H1 (cell line): ENCODE measurements at regions not wholly inside any gene's neighbourhood (a gene's known extent, or its start where the extent isn't known, plus 50 kb on each side); places are given as distances from the start of the nearest gene placed in this dataset.

ENCODE experiments used
- CTCF ChIA-PET: fragments of 300-600 bp; sonication (Branson Sonifier 250); formaldehyde crosslinking; loops from one replicate; lab custom pipeline; 2021; ENCODE audit not compliant: partially characterized antibody; lab: Charles Lee
- POLR2A ChIA-PET: fragments of 300-600 bp; sonication (Branson Sonifier 250); formaldehyde crosslinking; loops from one replicate; lab custom pipeline; 2021; ENCODE audit warnings: inconsistent platforms; ENCODE audit not compliant: partially characterized antibody; lab: Charles Lee
- DNase-seq, 2 experiments: peaks; one replicate each; pipeline versions ENCODE4 v3.0.0 to v3.0.0-alpha.2; 2010 to 2022; ENCODE audit warnings: low spot score in 2 of 2, low read depth in 1 of 2, mixed read lengths in 1 of 2
- FAIRE-seq: peaks from 2 replicates; lab custom pipeline; 2011; peaks lifted over from hg19 to GRCh38; lab: Jason Lieb, UNC
- H2AFZ ChIP-seq: 2 replicates; pipeline ENCODE4 v1.8.1; 2012; ENCODE audit warnings: low read length, inconsistent platforms
- H2AK5ac ChIP-seq: 2 replicates; pipeline ENCODE4 v1.6.1; 2013; ENCODE audit warnings: low read depth, low read length
- H2BK120ac ChIP-seq: replicated peaks from 2 replicates; pipeline ENCODE3; 2013; ENCODE audit warnings: low read depth, low read length, inconsistent platforms
- H2BK12ac ChIP-seq: 2 replicates; pipeline ENCODE4 v1.6.1; 2013; ENCODE audit warnings: low read depth, low read length
- H2BK15ac ChIP-seq: 2 replicates; pipeline ENCODE4 v1.6.1; 2013; ENCODE audit warnings: low read length
- H2BK20ac ChIP-seq: 2 replicates; pipeline ENCODE4 v1.6.1; 2013; ENCODE audit warnings: low read length
- H2BK5ac ChIP-seq: 2 replicates; pipeline ENCODE4 v1.6.1; 2013; ENCODE audit warnings: low read depth, low read length
- H3K14ac ChIP-seq: 2 replicates; pipeline ENCODE4 v1.6.1; 2013; ENCODE audit warnings: inconsistent platforms; ENCODE audit not compliant: insufficient read length
- H3K18ac ChIP-seq: 2 replicates; pipeline ENCODE4 v1.6.1; 2013; ENCODE audit warnings: low read length; ENCODE audit errors: extremely low read depth
- H3K23ac ChIP-seq: 2 replicates; pipeline ENCODE4 v1.6.1; 2013; ENCODE audit warnings: inconsistent platforms; ENCODE audit not compliant: insufficient read length
- H3K23me2 ChIP-seq: 2 replicates; pipeline ENCODE4 v1.6.1; 2013; ENCODE audit warnings: low read depth, low read length
- H3K27ac ChIP-seq: 2 replicates; pipeline ENCODE4 v1.6.1; 2011; ENCODE audit warnings: low read depth, low read length, inconsistent platforms
- H3K27me3 ChIP-seq, 4 experiments: replicated peaks in 1 of 4; 1 replicate in 1 of 4; 2 replicates in 3 of 4; pipeline versions ENCODE4 v1.6.1 to v1.8.1; 2011 to 2013; ENCODE audit warnings: low read length in 3 of 4, mild to moderate bottlenecking in 3 of 4, inconsistent platforms in 2 of 4, mixed read lengths in 2 of 4, moderate library complexity in 1 of 4; ENCODE audit not compliant: control insufficient read depth in 3 of 4, insufficient read depth in 3 of 4; ENCODE audit errors: extremely low read depth in 1 of 4
- H3K36me3 ChIP-seq, 4 experiments: 2 replicates each; pipeline versions ENCODE4 v1.6.1 to v1.8.1; 2011 to 2013; ENCODE audit warnings: mild to moderate bottlenecking in 4 of 4, low read length in 3 of 4, moderate library complexity in 2 of 4, control low read depth in 1 of 4, inconsistent platforms in 1 of 4; ENCODE audit not compliant: insufficient read depth in 4 of 4, control insufficient read depth in 2 of 4
- H3K4ac ChIP-seq: replicated peaks from 2 replicates; pipeline ENCODE3; 2013; ENCODE audit warnings: low read length, low read depth, mixed read lengths, inconsistent platforms; ENCODE audit not compliant: insufficient read length
- H3K4me1 ChIP-seq, 4 experiments: replicated peaks in 1 of 4; 1 replicate in 1 of 4; 2 replicates in 3 of 4; pipeline versions ENCODE4 v1.6.1 to v1.8.1; 2011 to 2013; ENCODE audit warnings: low read length in 3 of 4, inconsistent platforms in 2 of 4, mixed read lengths in 1 of 4; ENCODE audit not compliant: insufficient read depth in 4 of 4, control insufficient read depth in 3 of 4
- H3K4me2 ChIP-seq, 2 experiments: 2 replicates each; pipeline versions ENCODE4 v1.6.1 to v1.8.1; 2011 to 2013; ENCODE audit warnings: low read depth in 2 of 2, low read length in 2 of 2, control low read depth in 1 of 2, inconsistent platforms in 1 of 2, mild to moderate bottlenecking in 1 of 2; ENCODE audit not compliant: insufficient read depth in 1 of 2
- H3K4me3 ChIP-seq, 4 experiments: fragments of 200-600, 300-600 bp in 1 of 4; sonication (generic), shearing (Covaris generic), sonication (Bioruptor Twin) in 1 of 4; 2 replicates each; pipeline versions ENCODE4 v1.5.1 to v1.8.1; 2011 to 2016; ENCODE audit warnings: low read length in 4 of 4, low read depth in 3 of 4, control low read depth in 2 of 4, inconsistent platforms in 2 of 4, mild to moderate bottlenecking in 2 of 4, mixed read lengths in 1 of 4, moderate library complexity in 1 of 4; ENCODE audit not compliant: insufficient read depth in 2 of 4; ENCODE audit errors: extremely low read depth in 1 of 4
- H3K56ac ChIP-seq: replicated peaks from 2 replicates; pipeline ENCODE3; 2013; ENCODE audit warnings: low read depth, mild to moderate bottlenecking, mixed read lengths, low read length, inconsistent platforms; ENCODE audit not compliant: insufficient read length
- H3K79me1 ChIP-seq: 2 replicates; pipeline ENCODE4 v1.6.1; 2013; ENCODE audit warnings: low read depth, low read length, control low read depth
- H3K79me2 ChIP-seq, 2 experiments: 2 replicates each; pipeline versions ENCODE4 v1.6.1 to v1.8.1; 2012 to 2013; ENCODE audit warnings: low read length in 2 of 2, mild to moderate bottlenecking in 2 of 2, inconsistent platforms in 1 of 2; ENCODE audit not compliant: insufficient read depth in 2 of 2, control insufficient read depth in 1 of 2
- H3K9ac ChIP-seq, 4 experiments: replicated peaks in 1 of 4; 1 replicate in 1 of 4; 2 replicates in 3 of 4; pipeline versions ENCODE4 v1.6.1 to v1.8.1; 2011 to 2013; ENCODE audit warnings: low read depth in 3 of 4, low read length in 3 of 4, control low read depth in 2 of 4, mild to moderate bottlenecking in 2 of 4, moderate library complexity in 2 of 4, inconsistent platforms in 1 of 4; ENCODE audit errors: extremely low read depth in 1 of 4
- H3K9me3 ChIP-seq, 2 experiments: 2 replicates each; pipeline versions ENCODE4 v1.6.1 to v1.8.1; 2012 to 2013; ENCODE audit warnings: mild to moderate bottlenecking in 2 of 2, moderate library complexity in 2 of 2, control low read depth in 1 of 2, inconsistent platforms in 1 of 2, low read depth in 1 of 2, low read length in 1 of 2, mixed read lengths in 1 of 2; ENCODE audit not compliant: insufficient read depth in 2 of 2
- H4K20me1 ChIP-seq, 2 experiments: replicated peaks in 1 of 2; 2 replicates each; pipeline versions ENCODE3 to v1.8.1; 2011 to 2013; ENCODE audit warnings: inconsistent platforms in 2 of 2, low read length in 2 of 2, mild to moderate bottlenecking in 1 of 2; ENCODE audit not compliant: insufficient read depth in 2 of 2, control insufficient read depth in 1 of 2
- H4K5ac ChIP-seq: 2 replicates; pipeline ENCODE4 v1.6.1; 2013; ENCODE audit warnings: low read length, low read depth, mixed read lengths, inconsistent platforms; ENCODE audit not compliant: insufficient read length
- H4K8ac ChIP-seq: 2 replicates; pipeline ENCODE4 v1.8.0; 2013; ENCODE audit warnings: mild to moderate bottlenecking, moderate library complexity, low read length, inconsistent platforms; ENCODE audit not compliant: insufficient read depth; ENCODE audit errors: extremely low read depth
- H4K91ac ChIP-seq: replicated peaks from 2 replicates; pipeline ENCODE3; 2013; ENCODE audit warnings: low read length, mixed read lengths, inconsistent platforms; ENCODE audit not compliant: insufficient read length
- CBX8 ChIP-seq: fragments of 300-800, 300-1000 bp; sonication (generic); IDR thresholded peaks from 2 replicates; pipeline ENCODE4 v1.7.1; 2016; ENCODE audit warnings: low read depth, low read length, borderline replicate concordance
- CHD1 ChIP-seq: IDR thresholded peaks from 2 replicates; pipeline ENCODE4 v1.6.1; 2012; ENCODE audit warnings: low read depth, low read length, improper control_type of control experiment
- CHD2 ChIP-seq: IDR thresholded peaks from 2 replicates; pipeline ENCODE4 v1.6.1; 2012; ENCODE audit warnings: low read length, improper control_type of control experiment
- HDAC2 ChIP-seq, 2 experiments: fragments of 300-600 bp in 1 of 2; sonication (generic) in 1 of 2; IDR thresholded peaks; 2 replicates each; pipeline ENCODE4 v1.6.1; 2011 to 2012; ENCODE audit warnings: low read depth in 2 of 2, low read length in 2 of 2, mild to moderate bottlenecking in 2 of 2, moderate library complexity in 2 of 2, borderline replicate concordance in 1 of 2, inconsistent platforms in 1 of 2
- NANOG ChIP-seq: IDR thresholded peaks from 2 replicates; pipeline ENCODE4 v1.6.1; 2011; ENCODE audit warnings: low read length, low read depth, mild to moderate bottlenecking, inconsistent platforms; ENCODE audit not compliant: insufficient read depth, poor library complexity, severe bottlenecking
- POLR2A ChIP-seq, 2 experiments: IDR thresholded peaks; 1 replicate in 1 of 2; 2 replicates in 1 of 2; pipeline ENCODE4 v1.6.1; 2011; ENCODE audit warnings: low read depth in 2 of 2, low read length in 2 of 2, mild to moderate bottlenecking in 2 of 2; ENCODE audit errors: control extremely low read depth in 1 of 2
- SIN3A ChIP-seq, 2 experiments: IDR thresholded peaks in 1 of 2; conservative IDR thresholded peaks in 1 of 2; 2 replicates each; pipeline ENCODE4 v1.6.1; 2011 to 2012; ENCODE audit warnings: low read length in 2 of 2, improper control_type of control experiment in 1 of 2, low read depth in 1 of 2, mild to moderate bottlenecking in 1 of 2
- SIX5 ChIP-seq: IDR thresholded peaks from 2 replicates; pipeline ENCODE4 v1.6.1; 2011; ENCODE audit warnings: mild to moderate bottlenecking, low read depth, low read length
- SUZ12 ChIP-seq: fragments of 200-600 bp; sonication (generic); IDR thresholded peaks from 2 replicates; pipeline ENCODE4 v1.6.1; 2012; ENCODE audit warnings: mild to moderate bottlenecking, inconsistent platforms, low read length, moderate library complexity, mixed read lengths
- TBP ChIP-seq: IDR thresholded peaks from 2 replicates; pipeline ENCODE4 v1.6.1; 2011; ENCODE audit warnings: low read depth, low read length, improper control_type of control experiment
- WGBS, 2 experiments: shearing (Covaris generic) in 1 of 2; methylation state at CpG; one replicate each; pipeline versions ENCODE4 v1.1.6 to v1.1.7; 2013 to 2015; ENCODE audit warnings: low lambda C conversion rate in 2 of 2, mixed read lengths in 2 of 2, inconsistent platforms in 1 of 2, low coverage in 1 of 2, missing lambda C conversion rate in 1 of 2; ENCODE audit not compliant: insufficient replicate concordance in 2 of 2, insufficient coverage in 1 of 2, insufficient read length in 1 of 2; ENCODE audit errors: extremely low coverage in 1 of 2, missing lambda C conversion rate in 1 of 2; 5-methylcytosine and 5-hydroxymethylcytosine counted together

DNA sequence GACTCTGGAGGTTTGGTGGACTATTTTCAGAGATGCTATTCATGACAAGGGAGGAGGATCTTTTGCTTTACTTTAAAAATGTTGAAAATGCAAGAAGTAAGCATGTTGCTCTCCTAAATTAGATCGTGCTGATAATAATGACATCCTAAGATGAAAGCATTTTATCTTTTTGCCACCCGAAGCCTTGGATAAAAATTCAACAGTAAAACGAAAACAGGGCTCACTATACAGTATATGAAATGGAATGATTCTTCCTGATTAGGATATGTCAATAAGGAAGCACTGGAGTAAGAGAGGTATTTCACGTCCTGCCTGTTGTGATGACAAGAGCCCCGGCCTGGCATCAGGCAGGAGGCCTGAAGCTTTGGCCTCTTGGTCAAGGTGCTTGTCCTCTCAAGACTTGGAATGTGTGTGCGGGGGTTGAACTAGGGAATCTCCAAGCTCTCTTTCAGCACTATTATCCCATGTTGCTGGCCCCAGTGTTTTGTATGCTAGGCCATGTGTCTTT lies 306.0 kb downstream of the MTX2 start:
- Histone ChIP-seq H3K79me1 (no peaks in the 10 kb centered on the region), H3K14ac (no peak overlapping the region), H3K4me3 (no peak overlapping the region), H2BK15ac (no peak overlapping the region), H3K4ac (no peak overlapping the region), H4K20me1 (no peaks in the 10 kb centered on the region), H3K27me3 (no peaks in the 10 kb centered on the region), H3K79me2 (no peaks in the 10 kb centered on the region), H4K8ac (no peak overlapping the region), H2AFZ (no peak overlapping the region), H3K56ac (no peak overlapping the region), H3K18ac (no peak overlapping the region), H3K23me2 (no peaks in the 10 kb centered on the region), H3K9ac (no peak overlapping the region), H3K9me3 (no peaks in the 10 kb centered on the region), H2BK5ac (no peak overlapping the region), H3K4me1 (no peaks in the 10 kb centered on the region), H4K91ac (no peak overlapping the region), H2BK120ac (no peak overlapping the region), H4K5ac (no peak overlapping the region), H3K23ac (no peak overlapping the region), H3K36me3 (no peaks in the 10 kb centered on the region), H2BK12ac (no peak overlapping the region), H3K4me2 (no peak overlapping the region), H2BK20ac (no peak overlapping the region), H2AK5ac (no peak overlapping the region), H3K27ac (no peak overlapping the region)
- FAIRE-seq, result no peak
- CTCF ChIA-PET, result interaction anchor here (0.8 to 2.2 kb wide), 6 partner anchors 11 to 435 kb away, joined by 3 to 9 read pairs (median 3); no protein-coding TSS in a partner anchor
- POLR2A ChIA-PET, result interaction anchor here (1.0 kb wide), 1 partner anchor 24 kb away, joined by 3 read pairs; no protein-coding TSS in a partner anchor
- 88% methylated on average over 6 of the region's 6 CpGs; no CpG with 5 or more reads in 1 of the 2 experiments for WGBS, 2 experiments
- DNase-seq, result no peak
- no peak for TF ChIP-seq CHD1
- TF ChIP-seq CHD2, result no peak
- TF ChIP-seq CBX8, result no peak
- TF ChIP-seq SUZ12, result no peak
- TF ChIP-seq NANOG, result no peak
- TF ChIP-seq SIN3A (conservative IDR thresholded peaks at IDR 0.05 in 1 of 2, IDR thresholded peaks at IDR 0.05 in 1 of 2; ENCODE audit: low read depth in 1 of 2, low read length in 2 of 2), result no peak
- TF ChIP-seq TBP, result no peak
- TF ChIP-seq POLR2A (IDR thresholded peaks at IDR 0.05; ENCODE audit: control extremely low read depth in 1 of 2, low read depth in 2 of 2, low read length in 2 of 2), result no peak
- TF ChIP-seq SIX5, result no peak
- no peak for TF ChIP-seq HDAC2 (IDR thresholded peaks at IDR 0.05; ENCODE audit: borderline replicate concordance in 1 of 2, low read depth in 2 of 2, low read length in 2 of 2)
